H1 (cell line): ENCODE measurements at regions not wholly inside any gene's neighbourhood (a gene's known extent, or its start where the extent isn't known, plus 50 kb on each side); places are given as distances from the start of the nearest gene placed in this dataset.

Source experiments
- BACH1 ChIP-seq: IDR thresholded peaks from 2 replicates; pipeline ENCODE4 v1.6.1; 2012; ENCODE audit warnings: low read length, improper control_type of control experiment
- CTCF ChIP-seq, 3 experiments: IDR thresholded peaks; 1 replicate in 2 of 3; 2 replicates in 1 of 3; pipeline versions ENCODE4 v1.5.1 to v1.6.1; 2011; ENCODE audit warnings: low read length in 3 of 3, mild to moderate bottlenecking in 3 of 3, inconsistent platforms in 2 of 3, low read depth in 1 of 3, moderate library complexity in 1 of 3; ENCODE audit not compliant: insufficient read depth in 1 of 3; ENCODE audit errors: control extremely low read depth in 1 of 3
- EP300 ChIP-seq, 2 experiments: IDR thresholded peaks; 1 replicate in 1 of 2; 2 replicates in 1 of 2; pipeline ENCODE4 v1.6.1; 2011 to 2012; ENCODE audit warnings: low read depth in 2 of 2, low read length in 2 of 2, mild to moderate bottlenecking in 2 of 2, borderline replicate concordance in 1 of 2, inconsistent platforms in 1 of 2, moderate library complexity in 1 of 2
- EZH2 ChIP-seq: fragments of 200-600 bp; sonication (generic); IDR thresholded peaks from 2 replicates; pipeline ENCODE4 v1.7.1; 2012; ENCODE audit warnings: low read depth, mild to moderate bottlenecking, moderate library complexity, low read length, inconsistent platforms; ENCODE audit not compliant: severe bottlenecking
- FOSL1 ChIP-seq: IDR thresholded peaks from 2 replicates; pipeline ENCODE4 v1.6.1; 2011; ENCODE audit warnings: mild to moderate bottlenecking, low read depth, low read length, moderate library complexity; ENCODE audit not compliant: insufficient read depth
- JUND ChIP-seq: IDR thresholded peaks from 2 replicates; pipeline ENCODE4 v1.6.1; 2011; ENCODE audit warnings: mild to moderate bottlenecking, improper control_type of control experiment, low read length
- MAX ChIP-seq: IDR thresholded peaks from 2 replicates; pipeline ENCODE4 v1.6.1; 2012; ENCODE audit warnings: inconsistent platforms
- PHF8 ChIP-seq: fragments of 200-600 bp; sonication (generic); conservative IDR thresholded peaks from 2 replicates; pipeline ENCODE4 v1.7.1; 2012; ENCODE audit warnings: low read depth, mild to moderate bottlenecking, inconsistent platforms, low read length, moderate library complexity
- POLR2A ChIP-seq, 2 experiments: IDR thresholded peaks; 1 replicate in 1 of 2; 2 replicates in 1 of 2; pipeline ENCODE4 v1.6.1; 2011; ENCODE audit warnings: low read depth in 2 of 2, low read length in 2 of 2, mild to moderate bottlenecking in 2 of 2; ENCODE audit errors: control extremely low read depth in 1 of 2
- POLR2AphosphoS5 ChIP-seq: IDR thresholded peaks from 2 replicates; pipeline ENCODE4 v1.6.1; 2011; ENCODE audit warnings: low read depth, low read length
- RAD21 ChIP-seq, 2 experiments: IDR thresholded peaks in 1 of 2; conservative IDR thresholded peaks in 1 of 2; 2 replicates each; pipeline ENCODE4 v1.6.1; 2011; ENCODE audit warnings: low read depth in 2 of 2, low read length in 2 of 2, improper control_type of control experiment in 1 of 2, inconsistent platforms in 1 of 2, mild to moderate bottlenecking in 1 of 2, moderate library complexity in 1 of 2
- TAF1 ChIP-seq: IDR thresholded peaks from 2 replicates; pipeline ENCODE4 v1.6.1; 2011; ENCODE audit warnings: mild to moderate bottlenecking, low read depth, low read length
- YY1 ChIP-seq: IDR thresholded peaks from 2 replicates; pipeline ENCODE4 v1.6.1; 2011; ENCODE audit warnings: low read depth, mild to moderate bottlenecking, low read length

GRCh38 chr1:114274621-114275317 lies 121.1 kb upstream of the SYT6 start:
- no peak for TF ChIP-seq PHF8
- no peak for TF ChIP-seq EZH2
- no peak for TF ChIP-seq RAD21 (IDR thresholded peaks at IDR 0.05 in 1 of 2, conservative IDR thresholded peaks at IDR 0.05 in 1 of 2; ENCODE audit: low read depth in 2 of 2, low read length in 2 of 2)
- TF ChIP-seq POLR2A (IDR thresholded peaks at IDR 0.05; ENCODE audit: control extremely low read depth in 1 of 2, low read depth in 2 of 2, low read length in 2 of 2) = no peak
- TF ChIP-seq CTCF (IDR thresholded peaks at IDR 0.05; ENCODE audit: control extremely low read depth in 1 of 3, insufficient read depth in 1 of 3, low read depth in 1 of 3, low read length in 3 of 3) = no peak
- no peak for TF ChIP-seq YY1
- no peak for TF ChIP-seq TAF1
- TF ChIP-seq POLR2AphosphoS5 = no peak
- no peak for TF ChIP-seq MAX
- no peak for TF ChIP-seq FOSL1
- TF ChIP-seq EP300 (IDR thresholded peaks at IDR 0.05; ENCODE audit: borderline replicate concordance in 1 of 2, low read depth in 2 of 2, low read length in 2 of 2) = no peak
- no peak for TF ChIP-seq JUND
- TF ChIP-seq BACH1 = no peak
